SU-DHL-6 (cell line): ENCODE measurements at regions not wholly inside any gene's neighbourhood (a gene's known extent, or its start where the extent isn't known, plus 50 kb on each side); places are given as distances from the start of the nearest gene placed in this dataset.

ENCODE experiments used
- EZH2phosphoT487 ChIP-seq: fragments of 200-600 bp; sonication (generic), shearing (Covaris generic); conservative IDR thresholded peaks from 2 replicates; pipeline ENCODE4 v1.6.1; 2018; ENCODE audit warnings: mild to moderate bottlenecking, antibody characterized with exemption, low read length, moderate library complexity, mixed read lengths
- TF ChIP-seq, protein P1 (sequence below): fragments of 200-600 bp; sonication (generic); IDR thresholded peaks from one replicate; pipeline ENCODE4 v1.5.1; 2017; ENCODE audit warnings: antibody characterized with exemption, mild to moderate bottlenecking, low read length, moderate library complexity; ENCODE audit not compliant: insufficient read depth, poor library complexity, severe bottlenecking

DNA sequence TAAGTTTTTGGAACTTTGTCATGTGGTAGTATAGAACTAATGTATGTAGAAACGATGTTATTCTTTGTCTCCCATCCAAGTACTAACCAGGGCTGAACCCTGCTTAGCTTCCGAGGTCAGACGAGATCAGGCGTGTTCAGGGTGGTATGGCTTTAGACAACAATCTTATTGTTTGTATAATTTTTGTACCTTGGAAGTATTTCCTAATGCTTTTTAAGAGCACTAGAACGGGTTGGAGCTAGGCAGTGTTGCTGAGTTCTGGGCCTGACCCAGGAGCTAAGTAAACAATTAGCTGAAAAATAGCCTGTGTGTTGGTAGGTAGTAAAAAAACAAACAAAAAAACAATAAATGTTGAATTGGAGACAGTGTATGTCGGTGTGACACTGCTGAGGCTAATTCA, 244.3 kb downstream of the EMP1 start:
- TF ChIP-seq, protein P1, sequence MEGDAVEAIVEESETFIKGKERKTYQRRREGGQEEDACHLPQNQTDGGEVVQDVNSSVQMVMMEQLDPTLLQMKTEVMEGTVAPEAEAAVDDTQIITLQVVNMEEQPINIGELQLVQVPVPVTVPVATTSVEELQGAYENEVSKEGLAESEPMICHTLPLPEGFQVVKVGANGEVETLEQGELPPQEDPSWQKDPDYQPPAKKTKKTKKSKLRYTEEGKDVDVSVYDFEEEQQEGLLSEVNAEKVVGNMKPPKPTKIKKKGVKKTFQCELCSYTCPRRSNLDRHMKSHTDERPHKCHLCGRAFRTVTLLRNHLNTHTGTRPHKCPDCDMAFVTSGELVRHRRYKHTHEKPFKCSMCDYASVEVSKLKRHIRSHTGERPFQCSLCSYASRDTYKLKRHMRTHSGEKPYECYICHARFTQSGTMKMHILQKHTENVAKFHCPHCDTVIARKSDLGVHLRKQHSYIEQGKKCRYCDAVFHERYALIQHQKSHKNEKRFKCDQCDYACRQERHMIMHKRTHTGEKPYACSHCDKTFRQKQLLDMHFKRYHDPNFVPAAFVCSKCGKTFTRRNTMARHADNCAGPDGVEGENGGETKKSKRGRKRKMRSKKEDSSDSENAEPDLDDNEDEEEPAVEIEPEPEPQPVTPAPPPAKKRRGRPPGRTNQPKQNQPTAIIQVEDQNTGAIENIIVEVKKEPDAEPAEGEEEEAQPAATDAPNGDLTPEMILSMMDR = no peak
- no peak for TF ChIP-seq EZH2phosphoT487
